ACHN (cell line): ENCODE measurements at regions not wholly inside any gene's neighbourhood (a gene's known extent, or its start where the extent isn't known, plus 50 kb on each side); places are given as distances from the start of the nearest gene placed in this dataset.

ENCODE experiments used
- DNase-seq: peaks from one replicate; pipeline ENCODE4 v3.0.0-alpha.2; 2015
- in situ Hi-C: cut with HindIII; loops from 2 replicates; pipeline ENCODE4 v1.10.0; 2017; ENCODE audit warnings: low sequenced_read_pairs, low pct_ligation_motif_present, low pct_unique_long_range_greater_than_20kb

DNA sequence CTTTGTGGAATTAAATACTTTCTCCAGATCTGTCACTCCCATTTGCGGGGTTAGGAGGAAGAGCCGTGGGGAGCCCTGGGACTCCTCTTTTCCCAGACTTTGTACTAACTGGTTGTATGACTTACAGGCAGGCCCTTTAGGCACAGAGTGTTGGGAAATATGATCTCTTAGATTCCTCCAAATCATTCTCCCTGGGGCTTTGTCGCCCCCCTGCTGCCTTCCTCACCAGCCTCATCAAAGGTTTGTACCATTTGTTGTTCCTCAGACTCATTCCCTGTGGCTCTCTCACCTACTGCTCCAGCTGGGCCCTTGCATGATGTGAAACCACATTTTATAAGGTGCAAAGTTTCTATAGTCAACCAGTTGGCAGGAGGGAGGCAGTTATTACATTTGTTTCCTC lies 56.4 kb downstream of the CRYGS start:
- in situ Hi-C loops: no loop called here
- no peak for DNase-seq

DNA sequence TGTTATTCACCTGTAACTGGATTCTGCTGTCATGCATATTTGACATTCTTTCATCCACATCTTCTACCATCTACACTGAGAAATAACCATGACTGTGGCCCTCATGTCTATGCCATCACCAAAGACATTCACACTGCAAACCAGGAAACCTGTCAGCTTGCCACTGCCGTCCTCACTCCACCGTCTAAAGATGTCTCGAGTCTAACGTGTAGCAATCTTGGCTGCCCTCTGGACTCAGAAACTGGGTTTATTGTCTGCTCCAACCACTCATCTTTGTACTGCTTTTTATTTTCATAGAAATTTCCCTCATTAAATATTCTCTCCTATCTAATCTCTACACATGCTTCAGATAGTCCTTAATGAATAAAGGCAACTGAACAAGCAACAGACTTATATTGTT lies 57.1 kb downstream of the CRYGS start:
- in situ Hi-C loops: no loop called here
- no peak for DNase-seq

DNA sequence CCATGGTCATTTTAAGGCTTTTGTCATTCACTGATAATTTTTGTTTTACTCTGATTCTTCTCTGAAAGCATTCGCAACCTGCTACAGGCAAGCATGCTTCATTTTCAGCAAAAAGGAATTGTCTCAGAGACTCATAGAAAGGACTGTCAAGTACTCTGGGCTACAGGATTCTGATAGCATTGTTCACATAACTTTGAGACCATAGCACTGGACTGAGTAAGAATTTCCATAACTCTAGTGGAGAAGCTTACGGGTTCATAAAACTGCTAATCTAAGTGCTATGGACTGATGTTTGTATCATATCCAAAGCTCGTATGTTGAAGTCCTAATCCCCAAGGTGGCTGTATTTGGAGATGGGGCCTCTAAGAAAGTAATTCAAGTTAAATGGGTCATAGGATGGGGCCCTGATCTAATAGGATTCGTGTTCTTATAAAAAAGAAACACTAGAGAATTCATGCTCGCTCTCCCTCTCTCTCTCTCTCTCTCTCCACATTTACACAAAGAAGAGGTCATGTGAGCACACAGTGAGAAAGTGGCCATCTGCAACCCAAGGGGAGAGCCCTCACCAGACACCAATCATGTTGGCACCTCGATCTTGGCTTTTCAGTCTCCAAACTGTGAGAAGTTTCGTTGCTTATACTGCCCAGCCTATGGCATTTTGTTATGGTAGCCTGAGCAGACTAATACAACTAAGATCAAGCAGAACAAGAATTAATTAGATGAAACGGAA lies 60.4 kb downstream of the CRYGS start:
- in situ Hi-C loops: no loop called here
- no peak for DNase-seq

DNA sequence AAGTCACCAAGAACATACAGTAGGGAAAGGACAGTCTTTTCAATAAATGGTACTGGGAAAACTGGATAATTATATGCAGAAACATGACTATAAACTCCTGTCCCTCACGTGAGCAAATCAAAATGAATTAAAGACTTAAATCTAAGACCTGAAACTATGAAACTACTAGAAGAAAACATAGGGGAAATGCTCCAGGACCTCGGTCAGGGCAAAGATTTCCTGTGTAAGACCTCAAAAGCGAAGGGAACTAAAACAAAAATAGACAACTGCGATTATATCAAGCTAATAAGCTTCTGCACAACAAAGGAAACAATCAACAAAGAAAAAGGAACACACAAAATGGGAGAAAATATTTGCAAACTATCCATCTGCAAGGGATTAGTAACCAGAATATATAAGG lies 62.7 kb downstream of the CRYGS start:
- DNase-seq: no peak
- in situ Hi-C loops: no loop called here

DNA sequence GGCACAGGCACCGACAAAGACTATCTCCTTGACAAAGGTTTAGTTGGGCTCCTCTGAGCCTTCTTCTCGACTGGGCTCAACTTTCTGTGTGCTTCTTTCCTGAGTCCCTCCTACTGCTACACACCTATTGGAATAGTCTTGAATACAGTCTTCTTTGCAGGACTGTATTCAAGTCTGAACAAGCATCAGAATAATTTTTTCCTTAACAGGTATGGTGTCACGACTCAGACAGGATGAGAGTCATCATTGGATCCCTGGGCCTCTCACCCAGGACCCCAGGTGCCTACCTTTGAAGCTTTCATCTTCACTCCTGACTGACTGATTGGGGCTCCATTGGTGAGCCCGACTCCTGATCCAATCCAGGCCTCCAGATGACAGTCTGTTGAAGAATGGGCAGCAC lies 66.3 kb downstream of the CRYGS start:
- in situ Hi-C loops: no loop called here

DNA sequence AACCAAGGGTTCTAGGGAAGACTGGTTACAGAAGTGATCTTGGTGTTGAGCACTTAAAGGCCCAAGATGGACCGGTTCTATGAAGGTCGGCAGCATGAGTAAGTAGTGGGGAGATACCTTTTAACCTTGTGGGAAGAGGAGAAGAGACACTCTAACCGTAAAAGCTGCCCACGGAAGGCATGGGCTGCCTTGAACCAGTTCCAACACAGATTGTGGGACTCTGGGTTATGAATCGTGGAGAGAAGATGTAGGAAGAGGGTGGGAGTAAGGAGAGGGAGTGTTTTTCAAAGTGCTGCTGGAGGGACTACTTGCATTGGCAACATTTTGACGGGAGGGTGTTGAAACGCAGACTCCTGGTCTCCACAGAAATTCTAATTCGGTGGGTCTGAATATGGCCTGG lies 67.1 kb downstream of the CRYGS start:
- DNase-seq: no peak
- in situ Hi-C loops: no loop called here

More for the DNA sequence above, 66.3 kb downstream of the CRYGS start:
- no peak for DNase-seq

DNA sequence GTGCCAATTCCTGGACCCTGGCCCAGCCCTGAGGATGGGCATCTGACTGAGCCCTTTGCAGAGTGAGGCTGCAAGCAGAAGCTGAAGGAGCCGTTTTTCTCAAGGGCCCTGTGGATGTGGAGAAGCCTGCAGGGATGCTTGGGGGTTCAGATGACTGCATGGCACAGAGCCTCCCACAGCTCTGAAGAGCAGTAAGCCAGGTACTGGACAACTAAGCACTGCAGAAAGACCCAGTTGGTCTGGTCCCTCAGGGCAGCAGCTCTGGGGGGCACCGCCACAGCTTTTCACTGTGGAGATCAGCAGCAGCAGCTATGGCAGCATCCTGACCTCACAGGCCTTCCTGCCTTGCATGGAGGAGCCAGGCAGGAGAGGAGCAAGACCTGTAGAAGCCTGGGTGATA lies 67.6 kb downstream of the CRYGS start:
- in situ Hi-C loops: no loop called here
- DNase-seq: no peak

DNA sequence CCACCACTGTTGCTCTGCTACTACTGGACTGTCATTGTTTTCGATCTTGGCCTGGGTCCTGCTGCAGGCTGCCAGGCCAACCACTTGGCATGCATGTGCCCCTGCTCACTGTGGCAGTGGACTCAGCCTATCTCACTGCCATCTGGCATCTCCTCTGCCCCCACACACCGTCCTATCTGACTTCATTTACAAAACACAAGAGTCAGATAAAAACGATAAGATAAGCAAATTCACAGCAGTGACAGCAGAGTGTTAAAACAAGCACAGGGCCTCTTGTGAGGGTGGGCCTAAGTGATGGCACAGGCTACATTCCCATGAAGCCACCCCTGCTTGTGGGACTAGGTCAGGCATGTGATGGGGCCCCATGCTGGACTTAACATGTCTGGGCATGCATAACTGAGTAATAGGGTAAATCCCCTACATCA lies 68.1 kb downstream of the CRYGS start:
- DNase-seq: no peak

DNA sequence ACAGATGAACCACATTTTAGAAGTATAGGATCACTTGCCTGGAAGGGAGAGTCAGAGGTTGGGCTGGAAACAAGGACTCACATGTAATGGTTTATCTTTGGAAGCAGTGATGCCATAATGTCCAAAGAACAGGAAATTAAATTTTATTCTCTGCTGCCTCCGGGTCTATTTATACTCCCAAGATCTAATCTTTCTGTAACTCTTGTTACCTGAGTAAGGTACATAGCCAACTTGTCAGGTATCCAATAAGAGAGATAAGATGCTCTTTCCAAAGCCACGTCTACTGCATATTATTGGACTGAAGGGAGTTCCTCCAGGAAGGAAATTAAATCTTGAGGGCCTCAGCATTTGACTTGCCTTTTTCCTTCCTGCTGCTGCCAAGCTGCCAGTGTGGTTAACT lies 71.0 kb downstream of the CRYGS start:
- DNase-seq: no peak
- in situ Hi-C loops: no loop called here

More for the DNA sequence above, 68.1 kb downstream of the CRYGS start:
- in situ Hi-C loops: no loop called here

DNA sequence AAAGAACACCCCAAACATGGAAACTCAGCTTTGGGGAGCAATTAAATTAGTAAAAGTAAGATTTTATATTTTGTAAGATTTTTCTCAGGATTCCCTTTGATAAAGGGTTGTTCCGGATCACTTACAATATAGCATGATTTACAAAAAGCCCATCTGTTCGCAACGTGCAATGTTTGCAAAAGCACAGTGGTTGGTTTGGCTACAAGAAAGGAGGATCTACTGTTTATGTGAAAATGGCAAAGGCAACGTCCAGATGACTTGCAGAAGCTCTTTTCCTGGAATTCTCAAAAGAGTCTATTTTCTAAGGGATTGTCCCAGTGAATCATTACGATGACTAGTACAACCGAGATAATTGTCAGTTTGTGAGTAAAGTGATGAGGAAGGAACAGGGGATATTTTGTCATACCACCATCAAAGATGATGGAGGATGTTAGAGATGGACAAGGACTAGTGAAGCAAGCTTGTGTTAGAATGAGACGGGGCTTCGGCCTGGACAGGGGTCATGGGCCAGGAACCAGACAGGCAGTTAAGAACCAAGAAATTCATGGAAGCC lies 71.6 kb downstream of the CRYGS start:
- no peak for DNase-seq
- in situ Hi-C loops: no loop called here

DNA sequence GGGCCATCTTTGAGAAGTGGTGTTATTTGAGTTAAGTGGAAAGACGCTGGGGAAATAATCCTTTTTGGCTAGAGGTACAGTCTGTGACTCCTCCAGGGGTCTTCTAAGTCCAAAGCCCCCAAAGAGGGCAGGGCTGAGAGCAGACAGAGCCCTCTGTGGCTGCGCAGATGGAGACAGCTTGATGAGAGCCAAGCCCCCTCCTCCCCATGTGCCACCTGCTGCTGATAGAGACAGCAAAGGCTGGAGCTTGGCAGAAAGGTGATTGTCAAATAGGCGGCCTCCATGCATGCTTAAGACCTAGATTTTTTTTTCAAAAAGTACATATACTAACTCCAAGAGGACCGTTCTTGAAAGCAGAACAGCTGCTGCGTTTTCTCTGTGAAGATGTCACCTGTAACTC lies 72.4 kb downstream of the CRYGS start:
- DNase-seq: no peak

DNA sequence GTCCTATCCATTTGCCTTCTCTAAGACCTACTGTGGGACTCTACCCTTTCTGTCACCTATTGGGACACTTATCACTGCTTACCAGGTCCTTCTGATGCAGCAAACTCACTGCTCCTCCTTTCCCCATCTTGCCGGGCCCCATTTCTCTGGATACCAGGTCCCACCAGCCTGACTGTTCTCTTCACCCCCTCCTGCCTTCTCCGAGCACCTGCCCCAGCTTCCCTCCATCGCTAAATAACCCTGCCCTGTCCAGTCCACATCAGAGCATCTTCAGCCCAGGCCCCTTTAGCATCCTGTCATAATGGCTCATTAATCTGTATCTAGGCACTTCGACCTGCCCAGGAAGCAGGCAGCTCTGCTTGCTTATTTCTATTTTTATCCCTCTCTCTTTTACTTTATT lies 74.7 kb downstream of the CRYGS start:
- in situ Hi-C loops: no loop called here
- DNase-seq: no peak

More for the DNA sequence above, 72.4 kb downstream of the CRYGS start:
- in situ Hi-C loops: no loop called here

DNA sequence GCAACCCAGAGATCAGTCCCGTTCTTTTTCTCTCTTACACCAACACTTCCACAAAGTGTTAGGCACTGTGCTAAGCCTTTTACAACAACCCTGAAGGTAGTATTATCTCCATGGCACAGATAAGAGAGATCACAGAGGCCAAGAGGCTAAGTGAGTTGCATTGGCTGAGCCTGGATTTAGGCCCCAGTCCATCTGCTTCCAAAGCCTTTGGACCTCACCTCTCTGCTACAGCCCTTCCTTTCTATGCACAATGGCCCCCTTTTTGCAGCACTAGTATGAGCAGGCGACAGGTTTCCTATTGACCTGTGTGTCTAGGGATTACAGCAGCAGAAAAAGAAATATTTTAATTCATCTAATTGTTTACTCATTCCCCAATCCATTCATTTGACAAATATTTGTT lies 76.2 kb downstream of the CRYGS start:
- in situ Hi-C loops: no loop called here
- no peak for DNase-seq

DNA sequence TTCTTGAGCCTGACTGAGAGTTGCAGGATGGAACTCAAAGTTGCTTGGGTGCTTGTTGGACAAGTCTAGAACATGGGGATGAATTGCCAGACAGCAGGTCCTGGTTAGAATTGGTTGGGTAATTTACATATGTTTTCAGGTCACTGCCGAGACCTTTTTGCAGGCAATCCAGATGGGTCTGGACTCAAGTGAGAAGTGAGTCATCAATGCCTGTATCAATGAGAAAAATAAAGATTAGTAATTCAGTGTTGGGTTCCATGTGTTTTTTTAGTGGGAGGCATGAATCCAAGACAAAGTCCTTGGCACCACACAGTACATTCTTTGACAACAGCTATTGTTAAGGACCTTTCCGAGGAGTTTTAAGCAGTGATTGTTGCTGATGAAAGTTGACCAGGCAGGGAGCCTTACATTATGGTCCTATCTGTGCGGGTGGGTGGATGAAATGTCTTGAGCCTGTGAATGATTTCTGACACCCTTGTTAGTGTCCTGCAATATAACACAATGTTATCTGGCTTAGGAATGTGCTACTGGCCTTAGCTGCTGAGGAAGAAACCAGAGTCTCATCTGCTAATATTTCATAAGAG lies 77.7 kb downstream of the CRYGS start:
- DNase-seq: no peak
- in situ Hi-C loops: no loop called here

DNA sequence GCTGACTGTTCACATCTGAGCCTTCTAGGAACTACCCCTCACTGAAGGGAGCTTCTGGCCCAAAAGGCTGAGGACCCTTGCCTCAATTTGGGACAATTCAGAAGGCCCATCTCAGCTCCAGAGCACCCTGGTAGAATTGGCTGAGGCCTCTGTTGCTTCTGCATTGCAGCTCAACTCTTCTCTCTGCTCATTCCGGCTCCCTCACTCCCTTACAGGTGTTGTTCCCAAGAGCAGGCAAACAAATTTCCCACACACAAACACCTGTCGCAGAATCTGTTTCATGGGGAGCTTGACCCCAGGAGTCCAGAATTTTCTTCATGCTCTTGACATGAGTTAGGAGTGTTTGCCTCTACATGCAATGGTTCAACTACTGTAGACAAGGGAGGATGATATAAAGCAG lies 78.7 kb downstream of the CRYGS start:
- in situ Hi-C loops: no loop called here
- DNase-seq: no peak

DNA sequence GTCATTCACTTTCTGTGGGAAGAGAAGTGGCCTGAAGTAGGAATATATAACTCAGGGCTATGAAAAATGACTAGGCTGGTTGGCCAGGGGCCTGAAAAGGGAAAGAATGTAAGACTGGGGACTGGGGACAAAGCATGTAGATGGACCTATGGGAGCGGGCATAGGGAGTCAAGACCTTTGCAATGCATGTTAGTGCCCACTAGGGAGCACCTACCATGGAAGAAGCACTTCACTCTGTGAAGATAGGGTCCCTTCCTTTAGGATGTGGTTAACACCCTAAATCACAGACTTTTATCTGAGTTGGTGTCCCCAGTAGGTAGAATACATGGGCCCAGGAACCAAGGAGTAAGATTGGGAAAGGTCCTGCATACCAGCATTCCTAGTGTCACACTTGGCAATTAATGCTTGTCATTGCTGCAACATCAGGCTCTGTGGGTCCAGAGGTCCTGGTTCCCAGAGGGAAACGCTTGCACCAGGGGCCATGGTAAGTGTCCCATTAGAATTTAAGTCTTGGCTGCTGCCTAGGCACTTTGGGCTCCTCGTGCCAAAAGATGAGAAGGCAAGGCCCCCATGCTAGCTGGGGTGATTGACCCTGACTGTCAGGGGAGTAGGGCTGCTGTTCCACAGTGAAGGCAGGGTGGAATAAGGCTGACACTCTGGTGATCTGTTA lies 79.6 kb downstream of the CRYGS start:
- in situ Hi-C loops: no loop called here

DNA sequence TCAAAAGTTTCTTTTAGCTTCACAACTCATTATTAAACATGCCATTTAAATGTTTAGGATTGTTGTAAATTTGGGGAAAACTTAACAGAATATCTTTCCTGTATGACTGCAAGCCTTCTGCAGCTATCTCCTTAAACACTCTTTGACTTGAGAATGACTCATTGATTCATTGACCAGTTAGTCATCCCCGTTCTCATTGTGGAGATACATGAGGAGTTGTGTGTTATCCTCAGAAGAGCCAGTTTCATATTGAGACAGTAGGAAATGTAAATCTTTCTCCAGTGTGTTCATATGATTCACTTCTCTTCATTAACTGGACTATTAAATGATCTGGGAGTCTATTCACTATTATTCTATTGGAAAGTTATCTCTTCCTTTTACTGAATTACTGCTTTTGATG lies 83.0 kb downstream of the CRYGS start:
- peak; percentile 15 for DNase-seq
- in situ Hi-C loops: no loop called here

More for the DNA sequence above, 79.6 kb downstream of the CRYGS start:
- DNase-seq: peak; percentile 4

DNA sequence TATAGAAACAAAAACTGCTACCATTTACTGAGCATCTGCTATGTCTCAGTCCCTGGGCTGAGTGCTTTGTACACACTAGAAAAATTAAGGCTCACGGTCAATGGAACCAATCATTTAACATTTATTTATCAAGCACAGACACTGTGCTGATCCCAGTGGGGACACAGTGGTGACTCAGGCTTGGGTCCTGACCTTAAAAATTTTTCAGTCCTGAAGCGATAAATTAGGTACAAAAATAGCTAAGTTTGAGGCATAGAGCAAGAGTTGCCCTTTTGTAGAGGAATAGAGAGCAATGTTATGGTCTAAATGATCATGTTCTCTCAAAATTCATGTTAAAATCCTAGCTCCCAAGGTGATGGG lies 85.1 kb downstream of the CRYGS start:
- DNase-seq: no peak
- in situ Hi-C loops: no loop called here

DNA sequence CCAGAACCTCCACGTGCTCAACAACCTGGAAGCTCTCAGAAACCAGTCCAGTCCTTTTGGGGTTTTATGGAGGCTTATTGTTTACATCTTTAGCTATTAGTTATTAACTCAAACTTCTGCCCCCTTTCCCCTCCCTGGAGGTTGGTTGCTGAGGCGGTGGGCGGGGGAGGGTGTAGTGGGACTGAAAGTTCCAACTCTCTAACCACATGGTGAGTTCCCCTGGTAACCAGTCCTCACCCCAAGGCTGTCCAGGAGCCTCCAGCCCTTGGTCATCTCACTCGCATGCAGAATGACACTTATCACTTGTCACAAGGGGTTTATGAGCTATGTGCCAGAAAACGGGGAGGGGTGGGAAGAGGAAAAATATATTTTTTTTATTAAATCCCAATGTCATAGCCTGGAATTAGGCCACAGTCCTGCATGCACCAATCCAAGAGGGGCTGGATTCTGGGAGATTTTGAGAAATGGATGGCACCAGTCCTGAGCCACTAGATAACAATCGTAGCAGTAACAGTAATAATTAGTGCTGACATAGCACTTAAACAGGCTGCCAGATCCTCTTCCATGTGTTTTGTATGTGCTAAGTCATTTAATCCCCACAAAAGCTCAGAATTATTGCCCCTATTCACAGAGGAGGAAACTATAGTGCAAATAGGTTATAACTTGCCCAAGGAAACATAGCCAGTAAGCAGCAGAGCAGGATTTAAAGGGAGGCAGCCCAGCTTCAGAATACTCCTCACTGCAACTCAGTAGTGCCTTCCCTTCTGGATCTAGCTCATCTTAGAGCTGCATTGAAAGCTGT lies 85.7 kb downstream of the CRYGS start:
- in situ Hi-C loops: no loop called here
- DNase-seq: no peak
